ENCODE measurements at regions not wholly inside any gene's neighbourhood (a gene's known extent, or its start where the extent isn't known, plus 50 kb on each side); places are given as distances from the start of the nearest gene placed in this dataset.

- no peak for TF ChIP-seq HOMEZ (CRISPR knock-in tag; IDR thresholded peaks at IDR 0.05)
Observed at GRCh38 chr19:30255791-30256495, 116.2 kb upstream of the ZNF536 start (continued).

- WGBS (ENCODE audit: insufficient coverage, low coverage, missing lambda C conversion rate), result 0% methylated on average over 7 of the region's 7 CpGs
- ChIA-PET POLR2A (no interaction called here), CTCF (ENCODE audit: low intra/inter-chr PET ratio) (no interaction called here)
- in situ Hi-C loops (cut with MboI) (no loop called here), intact Hi-C loops (cut with micrococcal nuclease) (no loop called here)
- no peaks in the 10 kb centered on the region for H3K36me3 ChIP-seq (ENCODE audit: control insufficient read depth, insufficient read depth, low read length)
- no peak overlapping the region for H2AFZ ChIP-seq (ENCODE audit: low read depth, low read length)
- no peaks in the 10 kb centered on the region for H3K79me2 ChIP-seq (ENCODE audit: control insufficient read depth, insufficient read depth, low read length)
- H3K4me1 ChIP-seq (replicated peaks in 1 of 2; ENCODE audit: control insufficient read depth in 2 of 2, insufficient read depth in 2 of 2, low read length in 2 of 2), result no peaks in the 10 kb centered on the region
- no peak for DNase-seq (ENCODE audit: extremely low read depth in 1 of 4, low spot score in 3 of 4)
- no peaks in the 10 kb centered on the region for H4K20me1 ChIP-seq (replicated peaks; ENCODE audit: control insufficient read depth, insufficient read depth, low read length)
- H3K9ac ChIP-seq (ENCODE audit: insufficient read depth in 1 of 2, low read depth in 2 of 2, low read length in 2 of 2), result no peak overlapping the region
- no peak overlapping the region for H3K4me2 ChIP-seq (ENCODE audit: insufficient read depth, low read length)
- BruUV-seq (replicated peaks), result no TSS peak
- H3K27ac ChIP-seq (ENCODE audit: extremely low read depth, low read depth, low read length), result no peak overlapping the region
- FAIRE-seq, result no peak
- H3K9me3 ChIP-seq (replicated peaks; ENCODE audit: control insufficient read depth, insufficient read depth, low read depth, low read length), result no peaks in the 10 kb centered on the region
- ATAC-seq, result no peak
- H3K27me3 ChIP-seq (ENCODE audit: control insufficient read depth in 2 of 2, insufficient read depth in 2 of 2, low read length in 2 of 2), result peaks cover 30 to 35% of the 10 kb centered on the region in 2 experiments; a peak in 4 of 5 replicates
- H3K4me3 ChIP-seq, result no peak overlapping the region
- H3K9me1 ChIP-seq (ENCODE audit: control insufficient read depth, insufficient read depth, low read length), result no peaks in the 10 kb centered on the region
- TF ChIP-seq TAF9B (IDR thresholded peaks at IDR 0.05; ENCODE audit: partially characterized antibody) (no peak), SMAD4 (CRISPR knock-in tag; conservative IDR thresholded peaks at IDR 0.05) (no peak), PATZ1 (CRISPR knock-in tag; IDR thresholded peaks at IDR 0.05; ENCODE audit: borderline replicate concordance) (no peak), ZBTB2 (IDR thresholded peaks at IDR 0.05) (no peak), SAFB2 (IDR thresholded peaks at IDR 0.05; ENCODE audit: borderline replicate concordance, low read depth, low read length, severe bottlenecking) (no peak), KLF13 (tag; IDR thresholded peaks at IDR 0.05; ENCODE audit: borderline replicate concordance, low read depth) (no peak), PTBP1 (IDR thresholded peaks at IDR 0.05; ENCODE audit: low read depth, low read length) (no peak), GATA2 (CRISPR knock-in tag; IDR thresholded peaks at IDR 0.05) (no peak), NFIC (IDR thresholded peaks at IDR 0.05) (no peak), GTF2B (IDR thresholded peaks at IDR 0.05; ENCODE audit: extremely low read depth, insufficient read length) (no peak), MAX (CRISPR knock-in tag; IDR thresholded peaks at IDR 0.05) (no peak), ZNF79 (CRISPR knock-in tag; IDR thresholded peaks at IDR 0.05; ENCODE audit: low read depth) (no peak), ETV5 (CRISPR knock-in tag; IDR thresholded peaks at IDR 0.05; ENCODE audit: low read depth) (no peak), ZNF75A (CRISPR knock-in tag; IDR thresholded peaks at IDR 0.05) (no peak)
Observed at GRCh38 chr19:30256496-30256850, 115.7 kb upstream of the ZNF536 start.

Measured in K562 (cell line).